Adrenal gland (tissue), 5 donors: ENCODE measurements at regions not wholly inside any gene's neighbourhood (a gene's known extent, or its start where the extent isn't known, plus 50 kb on each side); places are given as distances from the start of the nearest gene placed in this dataset.

Source experiments
- CTCF ChIP-seq, 6 experiments: fragments of 450-650 bp in 4 of 6; fragments of 200-600 bp in 2 of 6; sonication (generic) in 1 of 6; IDR thresholded peaks; 1 replicate in 5 of 6; 2 replicates in 1 of 6; pipeline versions ENCODE4 v1.5.1 to v1.8.0; 2016 to 2021; ENCODE audit warnings: antibody characterized with exemption in 6 of 6, mild to moderate bottlenecking in 2 of 6, moderate library complexity in 1 of 6
- POLR2A ChIP-seq, 2 donors: fragments of 450-650 bp; IDR thresholded peaks; one replicate each; pipeline ENCODE4 v1.6.1; 2017; ENCODE audit warnings: antibody characterized with exemption in 2 of 2, mild to moderate bottlenecking in 2 of 2, moderate library complexity in 1 of 2
- donor health status: DM: no; HTN: no; CAD: no.

GRCh38 chr15:98493966-98494511 lies 154.3 kb upstream of the IGF1R start:
- no peak for TF ChIP-seq CTCF (IDR thresholded peaks at IDR 0.05)
- TF ChIP-seq POLR2A (IDR thresholded peaks at IDR 0.05): no peak
